H1 (cell line): ENCODE measurements at regions not wholly inside any gene's neighbourhood (a gene's known extent, or its start where the extent isn't known, plus 50 kb on each side); places are given as distances from the start of the nearest gene placed in this dataset.

ENCODE experiments used
- ASH2L ChIP-seq: fragments of 200-600, 300-600 bp; sonication (generic); IDR thresholded peaks from one replicate; pipeline ENCODE4 v1.7.1; 2017; ENCODE audit warnings: low read length
- ATF3 ChIP-seq: IDR thresholded peaks from 2 replicates; pipeline ENCODE4 v1.6.1; 2011; ENCODE audit warnings: low read depth, mild to moderate bottlenecking, low read length; ENCODE audit not compliant: insufficient read depth
- CHD7 ChIP-seq: fragments of 300-600 bp; sonication (generic); IDR thresholded peaks from 2 replicates; pipeline ENCODE4 v1.7.1; 2012; ENCODE audit warnings: low read length, moderate library complexity, mild to moderate bottlenecking, inconsistent platforms; ENCODE audit not compliant: insufficient replicate concordance
- HDAC2 ChIP-seq, 2 experiments: fragments of 300-600 bp in 1 of 2; sonication (generic) in 1 of 2; IDR thresholded peaks; 2 replicates each; pipeline ENCODE4 v1.6.1; 2011 to 2012; ENCODE audit warnings: low read depth in 2 of 2, low read length in 2 of 2, mild to moderate bottlenecking in 2 of 2, moderate library complexity in 2 of 2, borderline replicate concordance in 1 of 2, inconsistent platforms in 1 of 2
- KDM4A ChIP-seq: IDR thresholded peaks from one replicate; pipeline ENCODE4 v1.7.1; 2012; ENCODE audit warnings: low read depth, mild to moderate bottlenecking, moderate library complexity, low read length, inconsistent platforms; ENCODE audit not compliant: severe bottlenecking
- MAFK ChIP-seq: IDR thresholded peaks from 2 replicates; pipeline ENCODE4 v1.6.1; 2012; ENCODE audit warnings: low read depth, mild to moderate bottlenecking, improper control_type of control experiment, low read length
- NRF1 ChIP-seq: IDR thresholded peaks from 2 replicates; pipeline ENCODE4 v1.6.1; 2011; ENCODE audit warnings: mild to moderate bottlenecking, low read depth, low read length, improper control_type of control experiment
- RXRA ChIP-seq: IDR thresholded peaks from 2 replicates; pipeline ENCODE4 v1.6.1; 2011; ENCODE audit warnings: low read depth, mild to moderate bottlenecking, low read length, moderate library complexity; ENCODE audit not compliant: insufficient read depth
- SIX5 ChIP-seq: IDR thresholded peaks from 2 replicates; pipeline ENCODE4 v1.6.1; 2011; ENCODE audit warnings: mild to moderate bottlenecking, low read depth, low read length
- TCF12 ChIP-seq: IDR thresholded peaks from 2 replicates; pipeline ENCODE4 v1.6.1; 2011; ENCODE audit warnings: low read depth, mild to moderate bottlenecking, low read length

GRCh38 chr3:166499636-166500035 lies 662.4 kb upstream of the BCHE start (continued):
- TF ChIP-seq CHD7 (no peak), ATF3 (no peak), RXRA (no peak), ASH2L (no peak), KDM4A (no peak), TCF12 (no peak), HDAC2 (IDR thresholded peaks at IDR 0.05; ENCODE audit: borderline replicate concordance in 1 of 2, low read depth in 2 of 2, low read length in 2 of 2) (no peak), SIX5 (no peak), NRF1 (no peak), MAFK (no peak)
